T-cell (primary cell): ENCODE measurements at regions not wholly inside any gene's neighbourhood (a gene's known extent, or its start where the extent isn't known, plus 50 kb on each side); places are given as distances from the start of the nearest gene placed in this dataset.

Source experiments
- ATAC-seq, 4 experiments: fragments of 200-7000 bp in 3 of 4; fragments of 150-1000 bp in 1 of 4; cut with Tn5 transposase; replicated peaks in 1 of 4; 1 replicate in 3 of 4; 2 replicates in 1 of 4; pipeline ENCODE4 v1.10.0; 2021; ENCODE audit warnings: moderate library complexity in 3 of 4, mild to moderate bottlenecking in 2 of 4, moderate number of reproducible peaks in 1 of 4
- CTCF ChIA-PET, 2 donors: fragments of 300-600 bp; sonication (Branson Sonifier 250); formaldehyde crosslinking; loops; one replicate each; lab custom pipeline; 2022; ENCODE audit warnings: antibody characterized with exemption in 2 of 2; lab: Charles Lee
- POLR2A ChIA-PET, 2 donors: fragments of 300-600 bp; sonication (Branson Sonifier 250); formaldehyde crosslinking; loops; one replicate each; lab custom pipeline; 2022; ENCODE audit warnings: antibody characterized with exemption in 2 of 2; lab: Charles Lee
- DNase-seq, 35 experiments: peaks; one replicate each; pipeline versions ENCODE4 v3.0.0 to v3.0.0-alpha.2; 2013 to 2023
- H3K27ac ChIP-seq: one replicate; pipeline ENCODE4 v1.5.1; 2013; ENCODE audit warnings: low read length
- H3K27me3 ChIP-seq, 2 experiments: replicated peaks in 1 of 2; 1 replicate in 1 of 2; 2 replicates in 1 of 2; pipeline versions ENCODE4 v1.6.1 to v1.7.0; 2013; ENCODE audit warnings: low read length in 1 of 2, mixed read lengths in 1 of 2; ENCODE audit not compliant: control insufficient read depth in 2 of 2, insufficient read depth in 2 of 2; ENCODE audit errors: extremely low read depth in 1 of 2
- H3K36me3 ChIP-seq, 2 donors: 1 replicate in 1 of 2; 2 replicates in 1 of 2; pipeline versions ENCODE4 v1.6.1 to v1.7.0; 2013; ENCODE audit warnings: low read length in 1 of 2; ENCODE audit not compliant: control insufficient read depth in 2 of 2, insufficient read depth in 1 of 2; ENCODE audit errors: extremely low read depth in 1 of 2
- H3K4me1 ChIP-seq, 2 experiments: 1 replicate in 1 of 2; 2 replicates in 1 of 2; pipeline versions ENCODE4 v1.6.1 to v1.7.0; 2013; ENCODE audit warnings: low read length in 2 of 2, mixed read lengths in 1 of 2; ENCODE audit not compliant: insufficient read depth in 2 of 2, control insufficient read depth in 1 of 2; ENCODE audit errors: extremely low read depth in 1 of 2
- H3K4me3 ChIP-seq, 2 donors: 1 replicate in 1 of 2; 2 replicates in 1 of 2; pipeline versions ENCODE4 v1.5.1 to v1.7.0; 2013; ENCODE audit warnings: mild to moderate bottlenecking in 2 of 2, low read length in 1 of 2, moderate library complexity in 1 of 2; ENCODE audit not compliant: control insufficient read depth in 1 of 2; ENCODE audit errors: extremely low read depth in 1 of 2
- H3K9me3 ChIP-seq: 2 replicates; pipeline ENCODE4 v1.7.0; 2013
- H3K27ac Mint-ChIP-seq, 2 donors: one replicate each; pipeline ENCODE4 v1.8.0; 2020 to 2021; ENCODE audit warnings: mild to moderate bottlenecking in 2 of 2, mixed read lengths in 2 of 2
- H3K27me3 Mint-ChIP-seq, 2 donors: one replicate each; pipeline ENCODE4 v1.8.0; 2021 to 2022; ENCODE audit warnings: mixed read lengths in 2 of 2
- H3K36me3 Mint-ChIP-seq: one replicate; pipeline ENCODE4 v1.8.0; 2021; ENCODE audit warnings: mixed read lengths
- H3K4me1 Mint-ChIP-seq, 3 donors: one replicate each; pipeline ENCODE4 v1.8.0; 2020 to 2022; ENCODE audit warnings: mixed read lengths in 3 of 3, mild to moderate bottlenecking in 1 of 3
- H3K4me3 Mint-ChIP-seq, 3 donors: one replicate each; pipeline ENCODE4 v1.8.0; 2020 to 2022; ENCODE audit warnings: mild to moderate bottlenecking in 3 of 3, mixed read lengths in 3 of 3, moderate library complexity in 3 of 3
- H3K9me3 Mint-ChIP-seq, 3 donors: one replicate each; pipeline ENCODE4 v1.8.0; 2020 to 2022; ENCODE audit warnings: mixed read lengths in 3 of 3
- WGBS: methylation state at CpG from one replicate; pipeline ENCODE4 v1.1.5; 2013; ENCODE audit warnings: missing lambda C conversion rate; ENCODE audit not compliant: insufficient coverage; 5-methylcytosine and 5-hydroxymethylcytosine counted together

DNA sequence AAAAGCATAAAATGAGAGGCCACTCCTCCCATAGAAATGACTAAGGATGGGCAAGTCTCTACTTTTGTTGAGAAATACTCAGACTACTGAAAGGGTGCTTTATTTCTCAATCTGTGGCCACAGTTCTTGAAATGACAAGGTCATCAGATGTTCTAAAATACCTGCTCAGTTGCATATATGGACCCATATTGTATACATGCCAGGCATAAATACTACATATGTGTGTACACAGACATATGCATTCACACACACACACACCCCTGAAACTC lies 691.5 kb upstream of the SORCS1 start:
- Histone ChIP-seq H3K4me3 (no peak overlapping the region), H3K36me3 (no peaks in the 10 kb centered on the region), H3K4me1 (no peaks in the 10 kb centered on the region), H3K9me3 (no peaks in the 10 kb centered on the region), H3K27ac (no peak overlapping the region), H3K27me3 (no peaks in the 10 kb centered on the region)
- no peak for ATAC-seq
- H3K36me3 Mint-ChIP-seq: no peaks in the 10 kb centered on the region
- no peak overlapping the region for H3K27ac Mint-ChIP-seq
- peaks cover 4 to 6% (median 6%) of the 10 kb centered on the region in 3 donors for H3K9me3 Mint-ChIP-seq
- no peak for DNase-seq
- H3K4me1 Mint-ChIP-seq: no peaks in the 10 kb centered on the region
- ChIA-PET POLR2A (no interaction called here), CTCF (no interaction called here)
- H3K4me3 Mint-ChIP-seq: no peak overlapping the region
- no peaks in the 10 kb centered on the region for H3K27me3 Mint-ChIP-seq

DNA sequence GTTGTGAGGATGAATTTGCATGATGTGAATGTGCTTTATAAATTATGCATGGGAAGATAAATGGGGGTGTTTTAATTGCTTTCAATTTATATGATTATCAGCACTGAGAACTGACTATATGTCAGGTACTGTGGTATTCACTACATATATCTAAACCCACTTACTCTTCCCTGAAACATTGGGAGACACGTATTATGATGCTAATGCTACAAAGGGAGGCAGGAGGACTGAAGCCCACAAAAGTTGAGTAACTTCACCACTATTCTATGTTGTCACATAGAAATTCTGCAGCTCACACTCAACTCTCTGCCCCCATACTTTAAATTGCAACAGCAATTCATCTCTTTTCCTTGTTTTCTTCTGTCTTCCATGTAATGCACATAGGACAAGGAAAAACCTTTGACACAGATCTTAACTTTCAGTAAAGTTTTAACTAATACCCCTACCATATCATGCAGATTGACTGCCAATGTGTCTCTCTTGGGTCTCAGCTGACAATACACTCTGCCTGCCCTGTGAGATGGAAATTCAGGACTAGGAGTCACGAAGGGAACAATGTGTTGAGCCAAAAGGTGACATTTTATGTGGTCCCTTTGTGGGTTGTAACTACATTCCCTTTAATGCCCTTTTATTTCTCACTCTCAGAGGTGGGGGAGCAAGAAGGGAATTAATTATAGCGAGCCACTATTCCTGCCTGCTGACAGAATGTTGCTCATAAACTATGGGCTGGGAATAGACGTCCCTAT lies 691.0 kb upstream of the SORCS1 start:
- Histone ChIP-seq H3K36me3 (no peaks in the 10 kb centered on the region), H3K27me3 (no peaks in the 10 kb centered on the region), H3K9me3 (no peaks in the 10 kb centered on the region), H3K4me3 (no peak overlapping the region), H3K4me1 (no peaks in the 10 kb centered on the region), H3K27ac (no peak overlapping the region)
- Mint-ChIP-seq H3K27me3 (no peaks in the 10 kb centered on the region), H3K4me1 (no peaks in the 10 kb centered on the region), H3K4me3 (no peak overlapping the region), H3K36me3 (no peaks in the 10 kb centered on the region), H3K27ac (no peak overlapping the region), H3K9me3 (peaks cover 4 to 11% (median 6%) of the 10 kb centered on the region in 3 donors)
- CTCF ChIA-PET: no interaction called here
- no peak for DNase-seq
- ATAC-seq: no peak
- POLR2A ChIA-PET: no interaction called here
- whole genome bisulfite sequencing: no CpG with 5 or more reads among the region's 4 CpGs

DNA sequence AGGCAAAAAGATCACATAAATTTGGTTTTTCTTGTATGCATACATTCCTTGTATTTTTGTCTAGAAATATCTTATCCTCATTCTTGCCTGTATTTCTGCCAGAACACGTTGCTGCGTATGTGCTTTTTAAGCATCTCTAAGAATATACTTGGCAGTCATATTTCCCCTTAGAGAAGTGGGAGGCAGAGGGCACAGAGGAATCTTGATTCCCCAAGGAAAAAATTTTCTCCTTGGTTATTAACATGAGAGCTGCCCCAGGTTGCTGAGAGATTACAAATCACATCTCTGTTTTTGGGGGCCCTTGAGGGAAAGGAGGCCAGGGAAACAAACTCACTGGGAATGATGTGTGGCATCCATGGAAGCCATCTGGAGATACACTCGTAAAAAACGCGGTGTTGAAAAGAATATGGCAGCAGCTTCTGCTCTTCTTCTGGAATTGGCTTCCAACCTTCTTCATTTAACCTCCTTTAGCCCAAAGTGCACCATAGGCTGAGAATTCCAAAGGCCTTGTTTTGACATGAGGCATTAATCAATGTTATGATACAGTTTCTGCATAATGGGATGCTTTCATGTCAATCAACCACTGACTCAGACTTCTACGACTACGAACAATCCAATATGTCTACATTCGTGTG lies 684.3 kb upstream of the SORCS1 start:
- ChIA-PET CTCF (no interaction called here), POLR2A (no interaction called here)
- Mint-ChIP-seq H3K27me3 (no peaks in the 10 kb centered on the region), H3K36me3 (no peaks in the 10 kb centered on the region), H3K27ac (no peak overlapping the region), H3K9me3 (peaks cover 3 to 25% (median 18%) of the 10 kb centered on the region in 3 donors), H3K4me3 (no peak overlapping the region), H3K4me1 (no peaks in the 10 kb centered on the region)
- no peak for ATAC-seq
- Histone ChIP-seq H3K9me3 (no peaks in the 10 kb centered on the region), H3K27ac (no peak overlapping the region), H3K36me3 (no peaks in the 10 kb centered on the region), H3K4me3 (no peak overlapping the region), H3K4me1 (no peaks in the 10 kb centered on the region), H3K27me3 (no peaks in the 10 kb centered on the region)
- no peak for DNase-seq
- WGBS: 92% methylated on average over 2 of the region's 8 CpGs

DNA sequence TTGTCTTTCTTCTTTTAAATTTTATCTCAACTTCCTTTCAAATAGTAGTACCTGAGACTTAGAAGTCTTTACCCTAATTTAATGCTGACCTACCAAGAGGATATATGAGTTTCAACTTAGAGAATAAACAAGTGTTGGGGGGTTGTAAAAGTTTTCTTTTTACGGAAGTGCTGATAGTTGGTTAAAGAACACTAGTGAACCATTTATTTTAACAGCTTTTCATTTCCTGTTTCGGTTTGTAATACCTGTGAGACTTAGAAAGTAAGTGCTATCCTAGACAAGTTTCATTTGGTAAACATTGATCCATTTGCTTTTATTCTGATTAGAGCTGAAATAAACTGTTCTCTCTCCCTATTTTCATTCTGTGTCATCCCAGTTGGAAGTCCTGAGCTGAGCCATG lies 683.1 kb upstream of the SORCS1 start:
- WGBS: no CpG with 5 or more reads among the region's 2 CpGs
- H3K36me3 Mint-ChIP-seq: no peaks in the 10 kb centered on the region
- Histone ChIP-seq H3K27ac (no peak overlapping the region), H3K36me3 (no peaks in the 10 kb centered on the region), H3K4me1 (no peaks in the 10 kb centered on the region), H3K4me3 (no peak overlapping the region), H3K27me3 (no peaks in the 10 kb centered on the region), H3K9me3 (no peaks in the 10 kb centered on the region)
- H3K27me3 Mint-ChIP-seq: no peaks in the 10 kb centered on the region
- DNase-seq: no peak
- no peak overlapping the region for H3K27ac Mint-ChIP-seq
- no peak for ATAC-seq
- H3K4me3 Mint-ChIP-seq: no peak overlapping the region
- H3K9me3 Mint-ChIP-seq: peaks cover 3 to 25% (median 18%) of the 10 kb centered on the region in 3 donors
- POLR2A ChIA-PET: no interaction called here
- no peaks in the 10 kb centered on the region for H3K4me1 Mint-ChIP-seq
- CTCF ChIA-PET: no interaction called here

DNA sequence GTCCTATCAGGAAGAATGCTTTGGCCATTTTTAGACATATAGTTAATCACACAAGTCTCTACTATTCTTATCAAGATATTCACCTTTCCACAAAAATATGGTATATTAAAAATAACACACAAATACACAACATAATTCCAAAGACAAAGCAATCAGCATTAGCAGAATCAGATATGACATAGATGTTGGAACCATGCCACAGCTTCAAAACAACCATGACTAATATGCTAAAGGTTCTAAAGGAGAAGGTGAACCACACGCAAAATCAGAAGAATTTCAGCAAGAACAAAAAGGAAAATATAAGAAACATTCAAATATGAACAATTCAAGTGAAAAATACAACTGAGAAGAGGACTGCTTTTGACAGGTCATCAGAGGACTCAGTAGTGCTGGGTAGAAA lies 670.2 kb upstream of the SORCS1 start:
- Mint-ChIP-seq H3K9me3 (peaks cover 9 to 23% (median 20%) of the 10 kb centered on the region in 3 donors), H3K36me3 (no peaks in the 10 kb centered on the region), H3K27me3 (no peaks in the 10 kb centered on the region), H3K4me1 (no peaks in the 10 kb centered on the region), H3K4me3 (no peak overlapping the region), H3K27ac (no peak overlapping the region)
- H3K4me1 ChIP-seq: no peaks in the 10 kb centered on the region
- no peak overlapping the region for H3K27ac ChIP-seq
- POLR2A ChIA-PET: no interaction called here
- ATAC-seq: no peak
- no peak overlapping the region for H3K4me3 ChIP-seq
- no peaks in the 10 kb centered on the region for H3K36me3 ChIP-seq
- no peaks in the 10 kb centered on the region for H3K9me3 ChIP-seq
- no CpG with 5 or more reads among the region's 1 CpG for WGBS
- CTCF ChIA-PET: no interaction called here
- DNase-seq: no peak
- no peaks in the 10 kb centered on the region for H3K27me3 ChIP-seq

DNA sequence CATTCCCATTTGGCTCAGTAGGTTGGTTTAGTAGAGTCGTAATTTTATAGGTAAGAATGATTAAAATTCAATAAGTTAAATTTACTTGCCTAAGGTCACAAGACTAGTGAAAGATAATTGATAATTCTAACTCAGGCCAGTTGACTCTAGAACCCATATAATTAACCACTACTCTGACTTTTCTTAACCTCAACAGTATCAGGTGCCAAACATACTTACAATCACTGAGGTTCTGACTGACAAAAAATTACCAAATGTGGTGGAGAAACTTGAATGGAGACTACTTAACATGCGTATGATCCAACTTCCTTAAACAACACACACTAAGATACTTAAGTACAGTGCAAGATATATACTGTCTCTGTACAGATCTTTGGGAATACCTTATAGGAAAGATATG lies 667.3 kb upstream of the SORCS1 start:
- no peak overlapping the region for H3K27ac Mint-ChIP-seq
- no peaks in the 10 kb centered on the region for H3K27me3 ChIP-seq
- no CpG with 5 or more reads among the region's 2 CpGs for WGBS
- no peaks in the 10 kb centered on the region for H3K36me3 ChIP-seq
- H3K36me3 Mint-ChIP-seq: no peaks in the 10 kb centered on the region
- peaks cover 9 to 21% (median 18%) of the 10 kb centered on the region in 3 donors for H3K9me3 Mint-ChIP-seq
- no peaks in the 10 kb centered on the region for H3K27me3 Mint-ChIP-seq
- no peak for ATAC-seq
- ChIA-PET CTCF (no interaction called here), POLR2A (no interaction called here)
- no peak overlapping the region for H3K4me3 Mint-ChIP-seq
- no peaks in the 10 kb centered on the region for H3K4me1 Mint-ChIP-seq
- H3K9me3 ChIP-seq: no peaks in the 10 kb centered on the region
- no peak for DNase-seq
- no peak overlapping the region for H3K4me3 ChIP-seq
- no peaks in the 10 kb centered on the region for H3K4me1 ChIP-seq
- no peak overlapping the region for H3K27ac ChIP-seq
